ENCODE measurements at regions not wholly inside any gene's neighbourhood (a gene's known extent, or its start where the extent isn't known, plus 50 kb on each side); places are given as distances from the start of the nearest gene placed in this dataset.

DNA sequence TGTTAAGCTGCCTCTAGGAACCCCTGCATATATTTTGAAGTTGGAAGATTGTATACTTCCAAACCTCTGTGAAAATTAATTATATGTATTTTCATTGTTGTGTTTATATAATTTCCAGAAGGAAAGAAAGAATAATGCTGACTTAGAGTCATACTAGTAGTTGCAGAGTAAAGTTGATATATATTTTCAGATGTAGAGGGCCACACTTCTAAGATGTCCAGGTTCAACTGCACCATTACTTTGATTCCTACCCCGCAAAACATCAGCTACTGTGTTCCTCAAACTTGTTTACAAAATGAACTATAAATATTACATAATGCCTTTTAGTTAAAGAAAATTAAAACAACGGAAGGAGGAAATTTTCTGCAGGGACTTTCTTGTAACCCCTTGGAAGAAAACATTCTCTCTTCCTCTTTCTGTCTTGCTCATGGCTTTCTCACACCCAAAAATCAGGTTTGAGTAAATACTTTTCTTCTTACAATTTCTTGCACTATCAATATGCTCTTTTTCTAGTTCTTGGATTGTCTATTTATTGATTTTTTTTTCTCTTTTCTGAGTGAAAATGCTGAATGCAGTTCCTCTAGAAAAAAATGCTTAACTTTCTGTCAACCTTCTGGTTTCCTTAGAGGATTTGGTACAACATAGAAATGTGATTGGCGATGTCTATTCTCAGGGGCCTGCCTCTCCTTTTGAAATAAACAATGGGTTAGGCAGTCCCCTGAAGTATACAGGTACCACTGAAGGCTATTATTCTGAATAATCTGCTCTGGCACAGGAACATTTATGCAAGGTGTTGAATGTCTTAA lies 867.8 kb downstream of the TTLL7 start:
- CTCF ChIA-PET: no interaction called here
- H3K27ac ChIP-seq (ENCODE audit: insufficient read depth, low read length): no peak overlapping the region
- H3K14ac ChIP-seq (replicated peaks; ENCODE audit: low read depth, low read length): no peak overlapping the region
- H3K9ac ChIP-seq (ENCODE audit: low read depth, low read length): no peak overlapping the region
- ATAC-seq (ENCODE audit: low read depth) (no peak), DNase-seq (no peak)
- no peak overlapping the region for H2AFZ ChIP-seq (replicated peaks; ENCODE audit: low read length, poor library complexity)
- WGBS, 2 experiments (ENCODE audit: extremely low coverage in 2 of 2, insufficient read length in 1 of 2): no CpG with 5 or more reads among the region's 3 CpGs
- H3K23ac ChIP-seq (ENCODE audit: low read depth, low read length): no peak overlapping the region
- no peaks in the 10 kb centered on the region for H3K4me1 ChIP-seq (ENCODE audit: control insufficient read depth, insufficient read depth, low read length)
- H3K79me1 ChIP-seq (ENCODE audit: low read depth in 1 of 2, low read length in 2 of 2): no peaks in the 10 kb centered on the region
- dilution Hi-C loops (cut with HindIII; ENCODE audit: low sequenced_read_pairs, unreplicated experiment) (no loop called here), intact Hi-C loops (cut with micrococcal nuclease) (no loop called here), in situ Hi-C loops (cut with MboI; ENCODE audit: low sequenced_read_pairs) (no loop called here)
- H2BK120ac ChIP-seq (ENCODE audit: low read depth, low read length): no peak overlapping the region
- no peak overlapping the region for H4K8ac ChIP-seq (ENCODE audit: low read depth in 2 of 2, low read length in 2 of 2)
- no peak overlapping the region for H4K5ac ChIP-seq (ENCODE audit: low read depth, low read length)
- H3K4ac ChIP-seq (ENCODE audit: low read depth, low read length): no peak overlapping the region
- no peaks in the 10 kb centered on the region for H3K9me3 ChIP-seq (ENCODE audit: control insufficient read depth, insufficient read depth, low read length)
- TF ChIP-seq, protein P1, sequence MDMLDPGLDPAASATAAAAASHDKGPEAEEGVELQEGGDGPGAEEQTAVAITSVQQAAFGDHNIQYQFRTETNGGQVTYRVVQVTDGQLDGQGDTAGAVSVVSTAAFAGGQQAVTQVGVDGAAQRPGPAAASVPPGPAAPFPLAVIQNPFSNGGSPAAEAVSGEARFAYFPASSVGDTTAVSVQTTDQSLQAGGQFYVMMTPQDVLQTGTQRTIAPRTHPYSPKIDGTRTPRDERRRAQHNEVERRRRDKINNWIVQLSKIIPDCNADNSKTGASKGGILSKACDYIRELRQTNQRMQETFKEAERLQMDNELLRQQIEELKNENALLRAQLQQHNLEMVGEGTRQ (IDR thresholded peaks at IDR 0.05; ENCODE audit: low read depth, low read length): no peak
- TF ChIP-seq, protein P2, sequence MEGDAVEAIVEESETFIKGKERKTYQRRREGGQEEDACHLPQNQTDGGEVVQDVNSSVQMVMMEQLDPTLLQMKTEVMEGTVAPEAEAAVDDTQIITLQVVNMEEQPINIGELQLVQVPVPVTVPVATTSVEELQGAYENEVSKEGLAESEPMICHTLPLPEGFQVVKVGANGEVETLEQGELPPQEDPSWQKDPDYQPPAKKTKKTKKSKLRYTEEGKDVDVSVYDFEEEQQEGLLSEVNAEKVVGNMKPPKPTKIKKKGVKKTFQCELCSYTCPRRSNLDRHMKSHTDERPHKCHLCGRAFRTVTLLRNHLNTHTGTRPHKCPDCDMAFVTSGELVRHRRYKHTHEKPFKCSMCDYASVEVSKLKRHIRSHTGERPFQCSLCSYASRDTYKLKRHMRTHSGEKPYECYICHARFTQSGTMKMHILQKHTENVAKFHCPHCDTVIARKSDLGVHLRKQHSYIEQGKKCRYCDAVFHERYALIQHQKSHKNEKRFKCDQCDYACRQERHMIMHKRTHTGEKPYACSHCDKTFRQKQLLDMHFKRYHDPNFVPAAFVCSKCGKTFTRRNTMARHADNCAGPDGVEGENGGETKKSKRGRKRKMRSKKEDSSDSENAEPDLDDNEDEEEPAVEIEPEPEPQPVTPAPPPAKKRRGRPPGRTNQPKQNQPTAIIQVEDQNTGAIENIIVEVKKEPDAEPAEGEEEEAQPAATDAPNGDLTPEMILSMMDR (conservative IDR thresholded peaks at IDR 0.05; ENCODE audit: low read depth, low read length): no peak
- TF ChIP-seq MAZ (IDR thresholded peaks at IDR 0.05; ENCODE audit: borderline replicate concordance, low read depth, low read length) (no peak), NFE2L2 (IDR thresholded peaks at IDR 0.05; ENCODE audit: low read depth, low read length) (no peak), CHD1 (IDR thresholded peaks at IDR 0.05; ENCODE audit: low read depth, low read length) (no peak), SMC3 (IDR thresholded peaks at IDR 0.05; ENCODE audit: low read depth, low read length) (no peak), BHLHE40 (IDR thresholded peaks at IDR 0.05; ENCODE audit: low read depth, low read length) (no peak), CEBPB (IDR thresholded peaks at IDR 0.05; ENCODE audit: low read depth, low read length) (no peak), MAFK (IDR thresholded peaks at IDR 0.05; ENCODE audit: low read depth, low read length) (no peak)
- TF ChIP-seq, protein P3, sequence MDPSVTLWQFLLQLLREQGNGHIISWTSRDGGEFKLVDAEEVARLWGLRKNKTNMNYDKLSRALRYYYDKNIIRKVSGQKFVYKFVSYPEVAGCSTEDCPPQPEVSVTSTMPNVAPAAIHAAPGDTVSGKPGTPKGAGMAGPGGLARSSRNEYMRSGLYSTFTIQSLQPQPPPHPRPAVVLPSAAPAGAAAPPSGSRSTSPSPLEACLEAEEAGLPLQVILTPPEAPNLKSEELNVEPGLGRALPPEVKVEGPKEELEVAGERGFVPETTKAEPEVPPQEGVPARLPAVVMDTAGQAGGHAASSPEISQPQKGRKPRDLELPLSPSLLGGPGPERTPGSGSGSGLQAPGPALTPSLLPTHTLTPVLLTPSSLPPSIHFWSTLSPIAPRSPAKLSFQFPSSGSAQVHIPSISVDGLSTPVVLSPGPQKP (IDR thresholded peaks at IDR 0.05; ENCODE audit: borderline replicate concordance, low read depth, low read length): no peak
- H2AK9ac ChIP-seq (replicated peaks; ENCODE audit: low read depth, low read length, poor library complexity): no peak overlapping the region
- H4K20me1 ChIP-seq (ENCODE audit: insufficient read depth, low read length): no peaks in the 10 kb centered on the region
- POLR2A ChIA-PET (ENCODE audit: unreplicated experiment): no interaction called here
- no peaks in the 10 kb centered on the region for H3K27me3 ChIP-seq (ENCODE audit: control insufficient read depth, insufficient read depth, low read length)
- H2BK20ac ChIP-seq (ENCODE audit: low read depth, low read length): no peak overlapping the region
- H2BK15ac ChIP-seq (ENCODE audit: low read depth, low read length): no peak overlapping the region
- BruUV-seq (replicated peaks): no TSS peak
- H4K91ac ChIP-seq (ENCODE audit: insufficient read depth, low read depth, low read length): no peak overlapping the region
- no peaks in the 10 kb centered on the region for H3K36me3 ChIP-seq (ENCODE audit: control insufficient read depth, insufficient read depth, low read length)
- no peak overlapping the region for H3K56ac ChIP-seq (ENCODE audit: extremely low read depth, insufficient read depth, low read length)
- no peak overlapping the region for H3K4me2 ChIP-seq (ENCODE audit: low read depth, low read length)
- no peak overlapping the region for H2AK5ac ChIP-seq (ENCODE audit: low read depth, low read length)
- H3K18ac ChIP-seq (ENCODE audit: low read depth, low read length): no peak overlapping the region
- H2BK5ac ChIP-seq (ENCODE audit: low read depth, low read length, poor library complexity, severe bottlenecking): no peak overlapping the region
- no peaks in the 10 kb centered on the region for H3K9me1 ChIP-seq (ENCODE audit: insufficient read depth, low read length)
- H3K4me3 ChIP-seq (ENCODE audit: insufficient read depth, low read depth, low read length): no peak overlapping the region
